ENCODE measurements at regions not wholly inside any gene's neighbourhood (a gene's known extent, or its start where the extent isn't known, plus 50 kb on each side); places are given as distances from the start of the nearest gene placed in this dataset.
"Not testable (repeated sequence)": the region's sequence is repeated elsewhere in the genome, so short reads cannot be mapped to it uniquely, and the experiment has no call there.

DNA sequence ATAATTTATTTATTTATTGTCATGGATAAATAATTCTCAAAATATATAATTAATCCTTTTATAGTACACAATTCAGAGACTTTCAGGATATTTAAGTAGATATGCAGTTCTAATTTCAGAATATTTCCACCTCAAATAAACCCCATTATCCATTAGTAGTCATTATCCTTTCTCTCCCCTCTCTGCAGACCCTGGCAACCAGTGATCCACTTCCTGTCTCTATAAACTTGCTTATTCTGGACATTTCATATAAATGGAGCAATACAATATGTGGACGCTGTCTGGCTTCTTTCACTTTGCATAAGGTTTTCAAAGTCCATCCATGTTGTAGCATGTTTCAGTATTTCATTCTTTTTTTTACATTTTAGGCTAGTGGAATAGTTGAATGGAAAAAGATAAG lies 230.2 kb downstream of the FZD1 start:
- no peak overlapping the region for H3K4me3 ChIP-seq (ENCODE audit: low read depth, low read length)
- TF ChIP-seq, protein P1, sequence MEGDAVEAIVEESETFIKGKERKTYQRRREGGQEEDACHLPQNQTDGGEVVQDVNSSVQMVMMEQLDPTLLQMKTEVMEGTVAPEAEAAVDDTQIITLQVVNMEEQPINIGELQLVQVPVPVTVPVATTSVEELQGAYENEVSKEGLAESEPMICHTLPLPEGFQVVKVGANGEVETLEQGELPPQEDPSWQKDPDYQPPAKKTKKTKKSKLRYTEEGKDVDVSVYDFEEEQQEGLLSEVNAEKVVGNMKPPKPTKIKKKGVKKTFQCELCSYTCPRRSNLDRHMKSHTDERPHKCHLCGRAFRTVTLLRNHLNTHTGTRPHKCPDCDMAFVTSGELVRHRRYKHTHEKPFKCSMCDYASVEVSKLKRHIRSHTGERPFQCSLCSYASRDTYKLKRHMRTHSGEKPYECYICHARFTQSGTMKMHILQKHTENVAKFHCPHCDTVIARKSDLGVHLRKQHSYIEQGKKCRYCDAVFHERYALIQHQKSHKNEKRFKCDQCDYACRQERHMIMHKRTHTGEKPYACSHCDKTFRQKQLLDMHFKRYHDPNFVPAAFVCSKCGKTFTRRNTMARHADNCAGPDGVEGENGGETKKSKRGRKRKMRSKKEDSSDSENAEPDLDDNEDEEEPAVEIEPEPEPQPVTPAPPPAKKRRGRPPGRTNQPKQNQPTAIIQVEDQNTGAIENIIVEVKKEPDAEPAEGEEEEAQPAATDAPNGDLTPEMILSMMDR (IDR thresholded peaks at IDR 0.05; ENCODE audit: insufficient read depth, low read depth, low read length): no peak
- no peak for DNase-seq (ENCODE audit: low read depth)

DNA sequence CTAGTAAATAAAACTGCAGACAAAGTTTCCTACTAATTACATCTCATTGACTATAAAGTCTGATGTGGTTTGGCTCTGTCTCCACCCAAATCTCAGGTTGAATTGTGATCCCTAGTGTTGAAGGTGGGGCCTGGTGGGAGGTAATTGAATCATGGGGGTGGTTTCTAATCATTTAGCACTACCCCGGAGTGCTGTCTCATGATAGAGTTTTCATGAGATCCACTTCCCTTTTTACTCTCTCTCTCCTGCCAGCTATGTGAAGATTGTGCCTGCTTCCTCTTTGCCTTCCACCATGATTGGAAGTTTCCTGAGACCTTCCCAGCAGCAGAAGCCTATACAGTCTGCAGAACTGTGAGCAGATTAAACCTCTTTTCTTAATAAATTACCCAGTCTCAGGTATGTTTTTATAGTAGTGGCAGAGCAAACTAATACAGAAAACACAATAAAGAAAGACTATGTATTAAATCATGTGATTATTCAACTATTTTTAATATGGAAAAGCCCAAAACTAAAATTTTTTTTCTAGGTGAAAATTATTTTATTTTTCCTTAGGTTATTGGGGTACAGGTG lies 232.1 kb downstream of the FZD1 start:
- DNase-seq (ENCODE audit: low read depth): no peak
- TF ChIP-seq, protein P1 (IDR thresholded peaks at IDR 0.05; ENCODE audit: insufficient read depth, low read depth, low read length): no peak
- H3K4me3 ChIP-seq (ENCODE audit: low read depth, low read length): no peak overlapping the region

DNA sequence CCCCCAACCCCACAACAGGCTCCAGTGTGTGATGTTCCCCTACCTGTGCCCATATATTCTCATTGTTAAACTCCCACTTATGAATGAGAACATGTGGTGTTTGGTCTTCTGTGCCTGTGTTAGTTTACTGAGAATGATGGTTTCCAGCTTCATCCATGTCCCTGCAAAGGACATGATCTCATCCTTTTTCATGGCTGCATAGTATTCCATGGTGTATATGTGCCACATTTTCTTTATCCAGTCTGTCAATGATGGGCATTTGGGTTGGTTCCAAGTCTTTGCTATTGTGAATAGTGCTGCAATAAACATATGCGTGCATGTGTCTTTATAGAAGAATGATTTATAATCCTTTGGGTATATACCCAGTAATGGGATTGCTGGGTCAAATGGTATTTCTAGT lies 233.0 kb downstream of the FZD1 start:
- not testable (repeated sequence) for DNase-seq (ENCODE audit: low read depth); H3K4me3 ChIP-seq (ENCODE audit: low read depth, low read length)

- no peak overlapping the region for H3K4me3 ChIP-seq (ENCODE audit: low read depth, low read length)
- no peak for DNase-seq (ENCODE audit: low read depth)
- TF ChIP-seq, protein P1 (IDR thresholded peaks at IDR 0.05; ENCODE audit: insufficient read depth, low read depth, low read length): no peak
These were observed 239.8 kb downstream of the FZD1 start for GRCh38 chr7:91503934-91504555.

GRCh38 chr7:91504919-91505318 lies 240.7 kb downstream of the FZD1 start:
- TF ChIP-seq, protein P1 (IDR thresholded peaks at IDR 0.05; ENCODE audit: insufficient read depth, low read depth, low read length): no peak
- H3K4me3 ChIP-seq (ENCODE audit: low read depth, low read length): no peak overlapping the region
- DNase-seq (ENCODE audit: low read depth): no peak

DNA sequence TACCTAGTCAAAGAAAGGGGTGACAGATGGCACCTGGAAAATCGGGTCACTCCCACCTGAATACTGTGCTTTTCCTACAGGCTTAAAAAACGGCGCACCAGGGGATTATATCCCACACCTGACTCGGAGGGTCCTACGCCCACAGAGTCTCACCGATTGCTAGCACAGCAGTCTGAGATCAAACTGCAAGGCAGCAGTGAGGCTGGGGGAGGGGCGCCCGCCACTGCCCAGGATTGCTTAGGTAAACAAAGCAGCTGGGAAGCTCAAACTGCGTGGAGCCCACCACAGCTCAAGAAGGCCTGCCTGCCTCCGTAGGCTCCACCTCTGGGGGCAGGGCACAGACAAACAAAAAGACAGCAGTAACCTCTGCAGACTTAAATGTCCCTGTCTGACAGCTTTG lies 242.7 kb downstream of the FZD1 start:
- DNase-seq (ENCODE audit: low read depth); H3K4me3 ChIP-seq (ENCODE audit: low read depth, low read length): not testable (repeated sequence)

DNA sequence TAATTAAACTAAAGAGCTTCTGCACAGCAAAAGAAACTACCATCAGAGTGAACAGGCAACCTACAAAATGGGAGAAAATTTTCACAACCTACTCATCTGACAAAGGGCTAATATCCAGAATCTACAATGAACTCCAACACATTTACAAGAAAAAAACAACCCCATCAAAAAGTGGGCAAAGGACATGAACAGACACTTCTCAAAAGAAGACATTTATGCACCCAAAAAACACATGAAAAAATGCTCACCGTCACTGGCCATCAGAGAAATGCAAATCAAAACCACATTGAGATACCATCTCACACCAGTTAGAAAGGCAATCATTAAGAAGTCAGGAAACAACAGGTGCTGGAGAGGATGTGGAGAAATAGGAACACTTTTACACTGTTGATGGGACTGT lies 247.6 kb downstream of the FZD1 start:
- H3K4me3 ChIP-seq (ENCODE audit: low read depth, low read length): not testable (repeated sequence)

GRCh38 chr7:91512958-91513357 lies 248.7 kb downstream of the FZD1 start:
- TF ChIP-seq, protein P1 (IDR thresholded peaks at IDR 0.05; ENCODE audit: insufficient read depth, low read depth, low read length): no peak
- no peak overlapping the region for H3K4me3 ChIP-seq (ENCODE audit: low read depth, low read length)
- DNase-seq (ENCODE audit: low read depth): peak; percentile 47

More for the DNA sequence above, 247.6 kb downstream of the FZD1 start:
- not testable (repeated sequence) for DNase-seq (ENCODE audit: low read depth)
